ENCODE measurements at regions not wholly inside any gene's neighbourhood (a gene's known extent, or its start where the extent isn't known, plus 50 kb on each side); places are given as distances from the start of the nearest gene placed in this dataset.

- no peak for TF ChIP-seq ZNF274 (IDR thresholded peaks at IDR 0.05; ENCODE audit: low read depth, low read length)
- TF ChIP-seq YY1 (IDR thresholded peaks at IDR 0.05; ENCODE audit: insufficient read depth, insufficient read length): no peak
- no peak for TF ChIP-seq SUZ12 (IDR thresholded peaks at IDR 0.05; ENCODE audit: extremely low read depth, insufficient read depth, insufficient read length)
Measured at GRCh38 chr4:31595496-31595895, 875.3 kb downstream of the PCDH7 start.

Measured in NT2/D1 (cell line).